Keratinocyte (primary cell): ENCODE measurements at regions not wholly inside any gene's neighbourhood (a gene's known extent, or its start where the extent isn't known, plus 50 kb on each side); places are given as distances from the start of the nearest gene placed in this dataset.

Source experiments
- DNase-seq: peaks from one replicate; pipeline ENCODE4 v3.0.0-alpha.2; 2011; ENCODE audit warnings: low read depth, missing footprints, low spot score
- FAIRE-seq: peaks from 2 replicates; lab custom pipeline; 2011; peaks lifted over from hg19 to GRCh38; lab: Jason Lieb, UNC
- H2AFZ ChIP-seq: 2 replicates; pipeline ENCODE4 v1.6.0; 2012; ENCODE audit warnings: low read length, control low read depth, inconsistent platforms; ENCODE audit not compliant: control insufficient read depth
- H3K27ac ChIP-seq: 2 replicates; pipeline ENCODE4 v1.5.1; 2011; ENCODE audit warnings: low read length; ENCODE audit not compliant: control insufficient read depth, insufficient read depth
- H3K27me3 ChIP-seq: 3 replicates; pipeline ENCODE4 v1.6.0; 2011; ENCODE audit warnings: low read length; ENCODE audit not compliant: control insufficient read depth, insufficient read depth; ENCODE audit errors: extremely low read depth
- H3K36me3 ChIP-seq, 2 experiments: 2 replicates in 1 of 2; 3 replicates in 1 of 2; pipeline ENCODE4 v1.5.1; 2011; ENCODE audit warnings: low read length in 2 of 2, mild to moderate bottlenecking in 1 of 2; ENCODE audit not compliant: control insufficient read depth in 2 of 2, insufficient read depth in 2 of 2; ENCODE audit errors: extremely low read depth in 1 of 2
- H3K4me1 ChIP-seq: 3 replicates; pipeline ENCODE4 v1.5.1; 2011; ENCODE audit warnings: low read length; ENCODE audit not compliant: control insufficient read depth, insufficient read depth; ENCODE audit errors: extremely low read depth
- H3K4me2 ChIP-seq: 3 replicates; pipeline ENCODE4 v1.6.0; 2011; ENCODE audit warnings: low read depth, low read length; ENCODE audit not compliant: control insufficient read depth, insufficient read depth; ENCODE audit errors: extremely low read depth
- H3K4me3 ChIP-seq, 3 experiments: fragments of 200-600 bp in 1 of 3; sonication (generic) in 1 of 3; 2 replicates in 2 of 3; 3 replicates in 1 of 3; pipeline ENCODE4 v1.5.1; 2011 to 2016; ENCODE audit warnings: low read length in 3 of 3, mild to moderate bottlenecking in 3 of 3, control low read depth in 2 of 3, inconsistent platforms in 1 of 3, low read depth in 1 of 3, mixed read lengths in 1 of 3, mixed run types in 1 of 3, moderate library complexity in 1 of 3; ENCODE audit not compliant: control insufficient read depth in 2 of 3, insufficient read depth in 2 of 3; ENCODE audit errors: extremely low read depth in 1 of 3
- H3K79me2 ChIP-seq: 2 replicates; pipeline ENCODE4 v1.6.0; 2012; ENCODE audit warnings: low read length; ENCODE audit not compliant: control insufficient read depth, insufficient read depth
- H3K9ac ChIP-seq: 3 replicates; pipeline ENCODE4 v1.6.0; 2011; ENCODE audit warnings: low read length; ENCODE audit not compliant: control insufficient read depth, insufficient read depth; ENCODE audit errors: extremely low read depth
- H3K9me1 ChIP-seq: 3 replicates; pipeline ENCODE4 v1.6.0; 2011; ENCODE audit warnings: low read length; ENCODE audit not compliant: control insufficient read depth, insufficient read depth; ENCODE audit errors: extremely low read depth
- H3K9me3 ChIP-seq: 2 replicates; pipeline ENCODE4 v1.5.1; 2012; ENCODE audit warnings: low read depth, low read length; ENCODE audit not compliant: control insufficient read depth
- H4K20me1 ChIP-seq: 3 replicates; pipeline ENCODE4 v1.6.0; 2011; ENCODE audit warnings: low read length; ENCODE audit not compliant: control insufficient read depth, insufficient read depth; ENCODE audit errors: extremely low read depth
- EZH2 ChIP-seq: IDR thresholded peaks from one replicate; pipeline ENCODE4 v1.6.1; 2012; ENCODE audit warnings: inconsistent platforms, mild to moderate bottlenecking, low read length, moderate library complexity
- dilution Hi-C: fragments of 300-500 bp; cut with MboI; formaldehyde crosslinking; loops from one replicate; pipeline ENCODE4 v1.7.0; 2020; ENCODE audit warnings: low sequenced_read_pairs; ENCODE audit not compliant: extremely low pct_ligation_motif_present
- TF ChIP-seq, protein P1 (sequence below), 3 experiments: IDR thresholded peaks in 1 of 3; conservative IDR thresholded peaks in 1 of 3; optimal IDR thresholded peaks in 1 of 3; 2 replicates in 2 of 3; 3 replicates in 1 of 3; pipeline versions ENCODE3 to v1.5.1; 2011; ENCODE audit warnings: low read length in 3 of 3, mild to moderate bottlenecking in 3 of 3, moderate library complexity in 2 of 3, control low read depth in 1 of 3, inconsistent platforms in 1 of 3; ENCODE audit not compliant: insufficient read depth in 2 of 3; ENCODE audit errors: extremely low read depth in 1 of 3

DNA sequence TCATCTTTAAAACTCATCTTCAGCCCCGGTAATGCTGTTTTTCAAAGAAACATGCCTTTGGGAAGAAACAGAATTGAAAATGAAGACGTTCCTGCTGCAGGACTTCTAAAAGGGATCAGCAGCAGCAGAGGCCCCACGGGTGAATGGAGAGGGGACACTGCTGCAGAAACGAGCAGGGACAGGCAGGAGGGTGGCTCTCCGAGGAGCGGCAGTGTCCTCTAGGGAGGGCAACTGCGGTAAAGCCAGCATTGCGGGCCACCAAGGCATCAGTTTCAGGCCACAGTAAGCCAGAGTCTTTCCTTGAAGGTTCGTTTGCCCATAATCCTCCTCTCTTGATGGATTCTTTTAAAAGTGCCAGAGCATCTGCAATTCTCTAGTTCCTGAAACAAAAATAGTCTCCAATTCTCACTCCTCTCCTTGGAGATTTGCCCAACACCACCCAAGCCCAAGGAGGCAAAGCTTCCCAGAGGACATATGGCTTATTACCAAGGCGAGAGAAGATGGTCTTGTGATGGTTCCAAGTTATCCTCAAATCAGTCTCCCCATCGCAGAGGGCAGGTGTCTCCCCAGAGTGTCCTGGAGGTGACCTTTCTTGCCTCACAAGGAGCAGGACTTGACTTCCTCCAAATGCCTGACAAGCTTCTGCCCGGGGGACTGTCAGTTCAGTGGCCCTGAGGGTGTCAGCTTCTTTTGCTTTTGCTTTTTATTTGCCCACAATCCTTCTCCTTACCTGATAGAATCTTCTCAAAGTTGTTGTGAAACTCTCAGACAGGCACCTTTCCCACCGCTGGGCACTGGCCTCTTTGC lies 341.1 kb upstream of the B3GAT1 start:
- no peak overlapping the region for H2AFZ ChIP-seq
- FAIRE-seq: no peak
- H3K4me3 ChIP-seq: no peak overlapping the region
- H3K36me3 ChIP-seq: no peaks in the 10 kb centered on the region
- H3K9me3 ChIP-seq: peaks cover 10% of the 10 kb centered on the region
- H3K27ac ChIP-seq: no peak overlapping the region
- TF ChIP-seq, protein P1, sequence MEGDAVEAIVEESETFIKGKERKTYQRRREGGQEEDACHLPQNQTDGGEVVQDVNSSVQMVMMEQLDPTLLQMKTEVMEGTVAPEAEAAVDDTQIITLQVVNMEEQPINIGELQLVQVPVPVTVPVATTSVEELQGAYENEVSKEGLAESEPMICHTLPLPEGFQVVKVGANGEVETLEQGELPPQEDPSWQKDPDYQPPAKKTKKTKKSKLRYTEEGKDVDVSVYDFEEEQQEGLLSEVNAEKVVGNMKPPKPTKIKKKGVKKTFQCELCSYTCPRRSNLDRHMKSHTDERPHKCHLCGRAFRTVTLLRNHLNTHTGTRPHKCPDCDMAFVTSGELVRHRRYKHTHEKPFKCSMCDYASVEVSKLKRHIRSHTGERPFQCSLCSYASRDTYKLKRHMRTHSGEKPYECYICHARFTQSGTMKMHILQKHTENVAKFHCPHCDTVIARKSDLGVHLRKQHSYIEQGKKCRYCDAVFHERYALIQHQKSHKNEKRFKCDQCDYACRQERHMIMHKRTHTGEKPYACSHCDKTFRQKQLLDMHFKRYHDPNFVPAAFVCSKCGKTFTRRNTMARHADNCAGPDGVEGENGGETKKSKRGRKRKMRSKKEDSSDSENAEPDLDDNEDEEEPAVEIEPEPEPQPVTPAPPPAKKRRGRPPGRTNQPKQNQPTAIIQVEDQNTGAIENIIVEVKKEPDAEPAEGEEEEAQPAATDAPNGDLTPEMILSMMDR (optimal IDR thresholded peaks at IDR 0.05 in 1 of 3, IDR thresholded peaks at IDR 0.05 in 1 of 3, conservative IDR thresholded peaks at IDR 0.05 in 1 of 3; ENCODE audit: extremely low read depth in 1 of 3, insufficient read depth in 2 of 3, low read length in 3 of 3): no peak
- TF ChIP-seq EZH2: no peak
- no peaks in the 10 kb centered on the region for H3K79me2 ChIP-seq
- DNase-seq: no peak
- no peaks in the 10 kb centered on the region for H3K9me1 ChIP-seq
- no peaks in the 10 kb centered on the region for H4K20me1 ChIP-seq
- dilution Hi-C loops: no loop called here
- no peak overlapping the region for H3K4me2 ChIP-seq
- no peak overlapping the region for H3K9ac ChIP-seq
- H3K27me3 ChIP-seq: no peaks in the 10 kb centered on the region
- no peaks in the 10 kb centered on the region for H3K4me1 ChIP-seq

DNA sequence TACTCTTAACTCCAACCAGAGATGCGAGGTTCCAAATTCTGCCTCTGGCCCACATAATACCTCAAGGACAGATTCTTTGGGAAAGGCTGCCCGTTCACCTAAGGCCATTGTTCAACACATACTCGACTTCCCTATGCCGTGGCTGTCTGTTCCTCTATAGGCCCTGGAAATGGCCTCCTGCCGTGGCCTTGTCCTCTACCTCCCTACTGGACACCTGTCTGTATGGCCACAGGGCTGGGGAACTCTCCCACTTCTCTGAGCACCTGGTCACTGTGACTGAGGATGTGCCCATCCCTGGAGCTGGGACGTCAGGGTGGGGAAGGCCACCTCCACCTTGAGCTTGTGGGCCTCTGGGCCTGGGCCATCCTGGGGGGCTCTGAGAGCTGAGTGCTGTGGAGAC lies 340.5 kb upstream of the B3GAT1 start:
- H3K79me2 ChIP-seq: no peaks in the 10 kb centered on the region
- H3K36me3 ChIP-seq: no peaks in the 10 kb centered on the region
- no peak overlapping the region for H2AFZ ChIP-seq
- no peak for FAIRE-seq
- H3K9me1 ChIP-seq: no peaks in the 10 kb centered on the region
- H4K20me1 ChIP-seq: no peaks in the 10 kb centered on the region
- no peaks in the 10 kb centered on the region for H3K4me1 ChIP-seq
- H3K27ac ChIP-seq: no peak overlapping the region
- no peak for DNase-seq
- H3K27me3 ChIP-seq: no peaks in the 10 kb centered on the region
- H3K9me3 ChIP-seq: peaks cover 10% of the 10 kb centered on the region
- H3K4me2 ChIP-seq: no peak overlapping the region
- dilution Hi-C loops: no loop called here
- no peak overlapping the region for H3K4me3 ChIP-seq
- no peak overlapping the region for H3K9ac ChIP-seq
- TF ChIP-seq EZH2: no peak
- TF ChIP-seq, protein P1 (optimal IDR thresholded peaks at IDR 0.05 in 1 of 3, IDR thresholded peaks at IDR 0.05 in 1 of 3, conservative IDR thresholded peaks at IDR 0.05 in 1 of 3; ENCODE audit: extremely low read depth in 1 of 3, insufficient read depth in 2 of 3, low read length in 3 of 3): no peak
